GM21360 (cell line): ENCODE measurements at regions not wholly inside any gene's neighbourhood (a gene's known extent, or its start where the extent isn't known, plus 50 kb on each side); places are given as distances from the start of the nearest gene placed in this dataset.
"Not testable (repeated sequence)": the region's sequence is repeated elsewhere in the genome, so short reads cannot be mapped to it uniquely, and the experiment has no call there.

Source experiments
- ATAC-seq: cut with Tn5 transposase; IDR thresholded peaks from one replicate; pipeline ENCODE4 v1.9.1; 2021; ENCODE audit warnings: mild to moderate bottlenecking, moderate library complexity; ENCODE audit not compliant: unreplicated experiment

- peak; percentile 87 for ATAC-seq
Observed at GRCh38 chr4:170853422-170854021, 763.8 kb upstream of the AADAT start.

- peak; percentile 77 for ATAC-seq
Observed at GRCh38 chr4:170849969-170850368, 760.2 kb upstream of the AADAT start.

GRCh38 chr4:170827562-170828274, 738.0 kb upstream of the AADAT start:
- ATAC-seq, result no peak

- no peak for ATAC-seq
Observed at GRCh38 chr4:170818786-170819185, 729.0 kb upstream of the AADAT start.

- ATAC-seq, result no peak
Observed at GRCh38 chr4:170805352-170805751, 715.6 kb upstream of the AADAT start.

GRCh38 chr4:170804930-170805329, 715.2 kb upstream of the AADAT start:
- ATAC-seq, result no peak

GRCh38 chr4:170803492-170803891, 713.7 kb upstream of the AADAT start:
- no peak for ATAC-seq

GRCh38 chr4:170801771-170802170, 712.0 kb upstream of the AADAT start:
- ATAC-seq, result no peak

GRCh38 chr4:170794525-170794924, 704.8 kb upstream of the AADAT start:
- no peak for ATAC-seq

- not testable (repeated sequence) for ATAC-seq
Observed at GRCh38 chr4:170788540-170789051, 698.8 kb upstream of the AADAT start.

GRCh38 chr4:170777663-170778062, 687.9 kb upstream of the AADAT start:
- no peak for ATAC-seq

GRCh38 chr4:170776983-170777382, 687.2 kb upstream of the AADAT start:
- no peak for ATAC-seq

- no peak for ATAC-seq
Observed at GRCh38 chr4:170775851-170776250, 686.1 kb upstream of the AADAT start.

- no peak for ATAC-seq
Observed at GRCh38 chr4:170773709-170774273, 684.0 kb upstream of the AADAT start.

- ATAC-seq, result no peak
Observed at GRCh38 chr4:170772429-170772828, 682.7 kb upstream of the AADAT start.

- ATAC-seq, result no peak
Observed at GRCh38 chr4:170770664-170771063, 680.9 kb upstream of the AADAT start.

GRCh38 chr4:170769862-170770261, 680.1 kb upstream of the AADAT start:
- ATAC-seq, result no peak

GRCh38 chr4:170758988-170759387, 669.2 kb upstream of the AADAT start:
- peak; percentile 84 for ATAC-seq

GRCh38 chr4:170750519-170750918, 660.8 kb upstream of the AADAT start:
- no peak for ATAC-seq

GRCh38 chr4:170748975-170749374, 659.2 kb upstream of the AADAT start:
- ATAC-seq, result no peak

- ATAC-seq, result no peak
Observed at GRCh38 chr4:170743633-170744032, 653.9 kb upstream of the AADAT start.

GRCh38 chr4:170741856-170742255, 652.1 kb upstream of the AADAT start:
- no peak for ATAC-seq
